SK-N-SH (cell line): ENCODE measurements at regions not wholly inside any gene's neighbourhood (a gene's known extent, or its start where the extent isn't known, plus 50 kb on each side); places are given as distances from the start of the nearest gene placed in this dataset.

ENCODE experiments used
- CTCF ChIA-PET: fragments of 300-600, 350-600 bp; formaldehyde crosslinking; extraction: SDS; loops from one replicate; lab custom pipeline; 2021; lab: Yijun Ruan, JAX
- POLR2A ChIA-PET: fragments of 350-600 bp; sonication (Branson Sonifier 250); formaldehyde crosslinking; extraction: SDS; loops from one replicate; lab custom pipeline; 2020; ENCODE audit warnings: antibody characterized with exemption, inconsistent platforms; lab: Yijun Ruan, JAX
- DNase-seq: peaks from one replicate; pipeline ENCODE4 v3.0.0; 2012
- H2AFZ ChIP-seq: fragments of 200-600 bp; sonication (generic); 2 replicates; pipeline ENCODE4 v1.8.1; 2016; ENCODE audit warnings: antibody characterized with exemption, mild to moderate bottlenecking, low read depth
- H3F3A ChIP-seq: fragments of 200-600 bp; sonication (generic); replicated peaks from 2 replicates; pipeline ENCODE3; 2016; ENCODE audit warnings: antibody characterized with exemption, mild to moderate bottlenecking; ENCODE audit not compliant: insufficient read depth
- H3K27ac ChIP-seq, 2 experiments: fragments of 200-500 bp in 1 of 2; fragments of 200-600 bp in 1 of 2; sonication (Bioruptor generic) in 1 of 2; sonication (generic), shearing (Covaris generic) in 1 of 2; 2 replicates each; pipeline versions ENCODE4 v1.5.1 to v1.6.1; 2014 to 2016; ENCODE audit warnings: low read depth in 2 of 2, inconsistent platforms in 1 of 2, low read length in 1 of 2, mild to moderate bottlenecking in 1 of 2, mixed read lengths in 1 of 2
- H3K27me3 ChIP-seq: fragments of 200-600 bp; sonication (generic), shearing (Covaris generic); 2 replicates; pipeline ENCODE4 v1.6.1; 2016; ENCODE audit warnings: mixed run types; ENCODE audit not compliant: insufficient read depth
- H3K36me3 ChIP-seq, 2 experiments: fragments of 200-500 bp in 1 of 2; fragments of 200-600 bp in 1 of 2; sonication (Bioruptor generic) in 1 of 2; sonication (generic) in 1 of 2; replicated peaks in 1 of 2; 2 replicates each; pipeline versions ENCODE3 to v1.5.1; 2014 to 2016; ENCODE audit warnings: low read length in 1 of 2, mild to moderate bottlenecking in 1 of 2; ENCODE audit not compliant: insufficient read depth in 2 of 2, control insufficient read depth in 1 of 2
- H3K4me1 ChIP-seq, 2 experiments: fragments of 200-500 bp in 1 of 2; fragments of 200-600 bp in 1 of 2; sonication (Bioruptor generic) in 1 of 2; sonication (generic), shearing (Covaris generic) in 1 of 2; 2 replicates each; pipeline versions ENCODE4 v1.5.1 to v1.6.1; 2014 to 2016; ENCODE audit warnings: low read depth in 1 of 2, low read length in 1 of 2, mixed run types in 1 of 2; ENCODE audit not compliant: insufficient read depth in 2 of 2, control insufficient read depth in 1 of 2
- H3K4me2 ChIP-seq: fragments of 200-600 bp; sonication (generic), shearing (Covaris generic); 2 replicates; pipeline ENCODE4 v1.6.1; 2017; ENCODE audit warnings: mixed run types
- H3K4me3 ChIP-seq, 2 experiments: fragments of 200-500 bp in 1 of 2; fragments of 200-600 bp in 1 of 2; sonication (Bioruptor generic) in 1 of 2; sonication (generic), shearing (Covaris generic) in 1 of 2; 2 replicates each; pipeline versions ENCODE4 v1.5.1 to v1.8.1; 2014 to 2016; ENCODE audit warnings: low read depth in 2 of 2, inconsistent platforms in 1 of 2, low read length in 1 of 2, mild to moderate bottlenecking in 1 of 2, mixed read lengths in 1 of 2, moderate library complexity in 1 of 2
- H3K79me2 ChIP-seq: fragments of 200-600 bp; sonication (generic); 2 replicates; pipeline ENCODE4 v1.8.1; 2017; ENCODE audit warnings: mild to moderate bottlenecking; ENCODE audit not compliant: insufficient read depth
- H3K9ac ChIP-seq: fragments of 200-600 bp; sonication (generic); 2 replicates; pipeline ENCODE4 v1.6.1; 2017; ENCODE audit warnings: mixed run types
- H3K9me2 ChIP-seq: fragments of 200-600 bp; sonication (generic); 2 replicates; pipeline ENCODE4 v1.6.1; 2017; ENCODE audit warnings: mixed run types
- H3K9me3 ChIP-seq: fragments of 200-600 bp; sonication (generic); 2 replicates; pipeline ENCODE4 v1.6.1; 2017; ENCODE audit warnings: mixed run types, mild to moderate bottlenecking, moderate library complexity
- H4K20me1 ChIP-seq: fragments of 200-600 bp; sonication (generic); 2 replicates; pipeline ENCODE4 v1.6.1; 2017; ENCODE audit warnings: mild to moderate bottlenecking, mixed run types; ENCODE audit not compliant: insufficient read depth
- ELF1 ChIP-seq: IDR thresholded peaks from 2 replicates; pipeline ENCODE4 v1.4.0; 2012
- EP300 ChIP-seq, 2 experiments: IDR thresholded peaks; 2 replicates each; pipeline versions ENCODE4 v1.4.0 to v1.6.1; 2012; ENCODE audit warnings: borderline replicate concordance in 1 of 2, low read depth in 1 of 2, low read length in 1 of 2
- FOSL2 ChIP-seq: IDR thresholded peaks from 2 replicates; pipeline ENCODE4 v1.4.0; 2012; ENCODE audit warnings: low read depth, mild to moderate bottlenecking, moderate library complexity, borderline replicate concordance
- GABPA ChIP-seq: IDR thresholded peaks from 2 replicates; pipeline ENCODE4 v1.4.0; 2012; ENCODE audit warnings: low read depth, mild to moderate bottlenecking
- MEF2A ChIP-seq: IDR thresholded peaks from 2 replicates; pipeline ENCODE4 v1.4.0; 2012; ENCODE audit warnings: low read depth, borderline replicate concordance
- MXI1 ChIP-seq: IDR thresholded peaks from 2 replicates; pipeline ENCODE4 v1.6.1; 2012; ENCODE audit warnings: mild to moderate bottlenecking, low read depth, low read length, improper control_type of control experiment
- NRF1 ChIP-seq: IDR thresholded peaks from 2 replicates; pipeline ENCODE4 v1.6.1; 2012; ENCODE audit warnings: low read depth, mild to moderate bottlenecking, low read length
- PBX3 ChIP-seq: IDR thresholded peaks from 2 replicates; pipeline ENCODE4; 2012
- POLR2AphosphoS5 ChIP-seq: IDR thresholded peaks from 2 replicates; pipeline ENCODE4 v1.6.1; 2012; ENCODE audit warnings: low read depth, low read length
- RAD21 ChIP-seq: IDR thresholded peaks from 2 replicates; pipeline ENCODE4 v1.6.1; 2012; ENCODE audit warnings: mild to moderate bottlenecking, low read length
- REST ChIP-seq: IDR thresholded peaks from 2 replicates; pipeline ENCODE4 v1.6.1; 2012; ENCODE audit warnings: mild to moderate bottlenecking, low read depth, low read length, moderate library complexity
- RFX5 ChIP-seq: IDR thresholded peaks from 2 replicates; pipeline ENCODE4 v1.6.1; 2012; ENCODE audit warnings: mild to moderate bottlenecking, improper control_type of control experiment, low read length
- RXRA ChIP-seq: IDR thresholded peaks from 2 replicates; pipeline ENCODE4 v1.4.0; 2012; ENCODE audit warnings: low read depth, mild to moderate bottlenecking, borderline replicate concordance
- SIN3A ChIP-seq: IDR thresholded peaks from 2 replicates; pipeline ENCODE4 v1.6.1; 2012; ENCODE audit warnings: low read depth, mild to moderate bottlenecking, low read length, moderate library complexity, borderline replicate concordance
- SMC3 ChIP-seq: IDR thresholded peaks from 2 replicates; pipeline ENCODE4 v1.6.1; 2012; ENCODE audit warnings: low read depth, low read length, improper control_type of control experiment
- USF2 ChIP-seq: fragments of 150-350 bp; IDR thresholded peaks from 2 replicates; pipeline ENCODE4 v1.6.1; 2017; ENCODE audit warnings: antibody characterized with exemption, low read length, low read depth, borderline replicate concordance
- ZBTB33 ChIP-seq: IDR thresholded peaks from 2 replicates; pipeline ENCODE4 v1.4.0; 2012; ENCODE audit warnings: low read depth, borderline replicate concordance

- no peak overlapping the region for H3K9ac ChIP-seq
- CTCF ChIA-PET, result no interaction called here
- DNase-seq, result no peak
Measured at GRCh38 chr1:215477632-215478031, 89.5 kb upstream of the KCTD3 start.

GRCh38 chr1:215479567-215479966 lies 87.5 kb upstream of the KCTD3 start:
- Histone ChIP-seq H4K20me1 (no peaks in the 10 kb centered on the region), H3K79me2 (no peaks in the 10 kb centered on the region), H3K4me2 (no peak overlapping the region), H3K9ac (no peak overlapping the region), H3K27me3 (no peaks in the 10 kb centered on the region), H3K4me3 (no peak overlapping the region), H3F3A (peaks cover 9% of the 10 kb centered on the region), H3K36me3 (no peaks in the 10 kb centered on the region), H3K9me3 (no peaks in the 10 kb centered on the region), H3K9me2 (no peaks in the 10 kb centered on the region), H2AFZ (no peak overlapping the region), H3K4me1 (peaks cover 0 to 2% of the 10 kb centered on the region in 2 experiments; a peak in 2 of 4 replicates), H3K27ac (no peak overlapping the region)
- no peak for DNase-seq
- CTCF ChIA-PET, result no interaction called here
- no peak for TF ChIP-seq REST
- no peak for TF ChIP-seq USF2
- TF ChIP-seq PBX3, result no peak
- TF ChIP-seq ZBTB33, result no peak
- no peak for TF ChIP-seq FOSL2
- no peak for TF ChIP-seq ELF1
- TF ChIP-seq RXRA, result no peak
- TF ChIP-seq POLR2AphosphoS5, result no peak
- no peak for TF ChIP-seq RAD21
- TF ChIP-seq SMC3, result no peak
- TF ChIP-seq NRF1, result no peak
- TF ChIP-seq RFX5, result no peak
- TF ChIP-seq MXI1, result no peak
- TF ChIP-seq GABPA, result no peak
- no peak for TF ChIP-seq SIN3A
- TF ChIP-seq EP300 (IDR thresholded peaks at IDR 0.05; ENCODE audit: borderline replicate concordance in 1 of 2, low read depth in 1 of 2, low read length in 1 of 2), result no peak
- POLR2A ChIA-PET, result no interaction called here

More at GRCh38 chr1:215477632-215478031, 89.5 kb upstream of the KCTD3 start:
- no peaks in the 10 kb centered on the region for H3K9me3 ChIP-seq
- POLR2A ChIA-PET, result no interaction called here
- peaks cover 9% of the 10 kb centered on the region for H3F3A ChIP-seq
- no peak overlapping the region for H3K4me2 ChIP-seq
- H3K4me3 ChIP-seq, result no peak overlapping the region
- H2AFZ ChIP-seq, result no peak overlapping the region
- no peaks in the 10 kb centered on the region for H3K79me2 ChIP-seq
- no peak overlapping the region for H3K27ac ChIP-seq
- TF ChIP-seq RAD21 (no peak), MEF2A (no peak), ELF1 (no peak)
- no peaks in the 10 kb centered on the region for H3K36me3 ChIP-seq
- peaks cover 0 to 2% of the 10 kb centered on the region in 2 experiments; a peak in 2 of 4 replicates for H3K4me1 ChIP-seq
- H4K20me1 ChIP-seq, result no peaks in the 10 kb centered on the region
- H3K27me3 ChIP-seq, result no peaks in the 10 kb centered on the region
- no peaks in the 10 kb centered on the region for H3K9me2 ChIP-seq
